Epithelial cell of proximal tubule (primary cell): ENCODE measurements at regions not wholly inside any gene's neighbourhood (a gene's known extent, or its start where the extent isn't known, plus 50 kb on each side); places are given as distances from the start of the nearest gene placed in this dataset.

ENCODE experiments used
- DNase-seq: peaks from one replicate; pipeline ENCODE4 v3.0.0-alpha.2; 2011; ENCODE audit warnings: low read depth
- H3K4me3 ChIP-seq: 2 replicates; pipeline ENCODE4 v1.5.1; 2011; ENCODE audit warnings: low read depth, mild to moderate bottlenecking, low read length
- TF ChIP-seq, protein P1 (sequence below): conservative IDR thresholded peaks from 2 replicates; pipeline ENCODE4 v1.5.1; 2012; ENCODE audit warnings: low read depth, mild to moderate bottlenecking, low read length

DNA sequence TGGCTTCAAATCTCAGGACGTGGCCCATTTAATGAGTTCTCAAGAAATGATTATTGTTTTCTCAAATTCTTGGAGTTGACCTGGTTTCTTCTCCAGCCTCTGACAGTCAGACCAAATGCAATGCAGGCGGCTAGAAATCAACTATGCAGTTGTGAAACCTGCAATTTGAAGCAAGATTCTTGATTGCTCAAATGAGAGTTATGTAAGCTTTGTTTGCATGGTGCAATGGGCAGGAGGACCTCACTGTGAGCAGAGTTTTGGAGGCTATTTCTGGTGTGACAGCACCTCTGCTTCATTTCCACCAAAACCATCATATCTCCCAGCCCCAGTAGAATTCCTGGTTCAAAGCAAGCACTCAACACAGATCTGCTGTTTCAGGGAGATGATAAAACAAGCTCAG is 500.0 kb upstream of the KLF4 start:
- TF ChIP-seq, protein P1, sequence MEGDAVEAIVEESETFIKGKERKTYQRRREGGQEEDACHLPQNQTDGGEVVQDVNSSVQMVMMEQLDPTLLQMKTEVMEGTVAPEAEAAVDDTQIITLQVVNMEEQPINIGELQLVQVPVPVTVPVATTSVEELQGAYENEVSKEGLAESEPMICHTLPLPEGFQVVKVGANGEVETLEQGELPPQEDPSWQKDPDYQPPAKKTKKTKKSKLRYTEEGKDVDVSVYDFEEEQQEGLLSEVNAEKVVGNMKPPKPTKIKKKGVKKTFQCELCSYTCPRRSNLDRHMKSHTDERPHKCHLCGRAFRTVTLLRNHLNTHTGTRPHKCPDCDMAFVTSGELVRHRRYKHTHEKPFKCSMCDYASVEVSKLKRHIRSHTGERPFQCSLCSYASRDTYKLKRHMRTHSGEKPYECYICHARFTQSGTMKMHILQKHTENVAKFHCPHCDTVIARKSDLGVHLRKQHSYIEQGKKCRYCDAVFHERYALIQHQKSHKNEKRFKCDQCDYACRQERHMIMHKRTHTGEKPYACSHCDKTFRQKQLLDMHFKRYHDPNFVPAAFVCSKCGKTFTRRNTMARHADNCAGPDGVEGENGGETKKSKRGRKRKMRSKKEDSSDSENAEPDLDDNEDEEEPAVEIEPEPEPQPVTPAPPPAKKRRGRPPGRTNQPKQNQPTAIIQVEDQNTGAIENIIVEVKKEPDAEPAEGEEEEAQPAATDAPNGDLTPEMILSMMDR, result no peak
- H3K4me3 ChIP-seq, result no peak overlapping the region
- no peak for DNase-seq

DNA sequence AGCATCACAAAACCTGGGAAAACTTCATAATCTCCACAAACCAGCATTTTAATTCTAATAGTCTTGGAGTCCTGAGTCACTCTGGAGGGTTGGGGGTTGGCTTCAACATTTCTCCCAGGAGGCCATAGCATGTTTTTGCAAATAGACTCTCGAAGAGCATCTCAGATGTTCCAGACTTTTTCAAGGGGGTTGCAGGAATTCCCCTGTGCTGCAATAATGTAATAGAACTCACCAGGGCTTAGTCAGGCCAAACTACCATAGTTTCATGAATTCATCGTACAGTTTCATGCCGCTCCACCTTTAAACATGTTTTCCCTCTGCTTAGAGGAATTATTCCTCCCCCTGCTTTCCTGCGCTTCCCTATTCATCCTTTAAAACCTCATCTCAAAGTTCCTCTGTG is 499.5 kb upstream of the KLF4 start:
- TF ChIP-seq, protein P1, result no peak
- no peak for DNase-seq
- no peak overlapping the region for H3K4me3 ChIP-seq

DNA sequence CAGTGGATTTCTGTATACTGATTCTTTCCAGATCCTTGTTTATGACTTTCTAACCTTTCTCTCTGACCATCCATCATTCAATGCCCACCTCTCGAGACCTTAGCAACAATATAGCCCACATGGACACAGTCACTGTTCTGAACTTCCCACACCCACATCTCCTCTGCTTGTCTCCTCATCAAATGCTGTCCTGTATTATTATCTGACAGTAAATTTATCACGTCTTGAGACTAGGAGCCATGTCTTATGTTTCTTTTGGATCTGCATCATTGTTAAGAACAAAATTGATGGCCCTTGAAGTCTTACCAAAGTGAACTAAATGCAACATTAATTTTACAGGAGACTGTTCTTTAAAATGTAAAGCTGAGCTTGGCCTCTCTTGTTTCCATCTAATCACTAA is 495.4 kb upstream of the KLF4 start:
- no peak overlapping the region for H3K4me3 ChIP-seq
- TF ChIP-seq, protein P1, result no peak
- no peak for DNase-seq

DNA sequence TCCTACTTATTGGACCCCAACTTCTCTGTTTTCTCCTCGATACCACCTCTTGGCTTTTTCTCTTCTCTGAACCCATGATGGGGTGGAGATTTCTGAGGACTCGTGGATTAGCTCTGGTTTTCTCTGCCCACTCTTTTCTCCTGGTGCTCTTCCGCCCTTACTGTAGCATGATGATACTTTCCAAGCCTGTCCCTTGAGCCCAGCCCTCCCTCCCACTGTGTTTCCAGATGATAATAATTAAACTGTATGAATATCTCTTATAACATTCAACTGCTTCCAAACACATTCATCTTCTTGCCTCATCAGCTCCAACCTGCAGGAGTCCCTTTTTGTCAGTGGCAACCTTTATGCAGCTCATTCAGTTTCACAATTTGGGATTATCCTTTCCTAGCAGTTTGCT is 494.2 kb upstream of the KLF4 start:
- TF ChIP-seq, protein P1, result no peak
- no peak for DNase-seq
- H3K4me3 ChIP-seq, result no peak overlapping the region

DNA sequence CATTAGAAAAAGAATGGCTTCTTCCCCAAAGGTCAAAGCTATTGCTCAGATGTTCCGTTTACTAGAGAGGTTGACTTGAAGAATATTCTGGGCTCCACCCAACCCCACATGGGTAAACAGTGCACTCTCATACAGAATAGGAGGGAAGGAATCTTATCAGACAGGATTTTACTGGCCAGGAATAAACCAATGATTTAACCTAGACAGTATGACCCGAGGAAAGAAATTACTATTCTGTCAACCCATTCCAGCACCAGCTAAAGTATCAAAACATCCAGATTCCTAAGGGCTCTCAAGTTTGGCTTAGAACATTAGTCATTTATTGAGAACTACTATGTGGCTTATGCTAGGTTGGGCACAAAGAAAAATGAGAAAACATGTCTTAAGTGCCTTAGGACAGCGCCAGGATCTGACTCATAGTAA is 493.6 kb upstream of the KLF4 start:
- no peak for DNase-seq
- no peak overlapping the region for H3K4me3 ChIP-seq
- TF ChIP-seq, protein P1, result no peak

DNA sequence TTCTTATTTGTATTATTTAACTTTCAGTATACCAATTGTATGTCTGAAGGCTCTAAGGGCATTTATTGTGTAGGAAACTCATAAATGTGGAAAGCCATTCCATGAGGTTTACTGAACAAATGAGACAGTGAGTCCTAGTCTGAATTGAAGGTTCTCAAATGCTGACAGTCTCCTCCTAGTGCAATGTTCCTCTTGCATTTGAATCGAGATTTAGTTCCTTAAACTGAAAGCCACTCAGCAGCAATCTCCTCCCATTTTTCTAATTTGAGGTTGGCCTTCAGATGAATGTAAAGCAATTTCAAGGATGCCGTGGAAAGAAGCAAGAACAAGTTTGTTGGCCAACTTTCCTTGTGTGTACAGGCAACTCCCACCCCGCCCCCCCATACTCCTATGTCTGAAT is 493.2 kb upstream of the KLF4 start:
- no peak overlapping the region for H3K4me3 ChIP-seq
- no peak for DNase-seq
- TF ChIP-seq, protein P1, result no peak

DNA sequence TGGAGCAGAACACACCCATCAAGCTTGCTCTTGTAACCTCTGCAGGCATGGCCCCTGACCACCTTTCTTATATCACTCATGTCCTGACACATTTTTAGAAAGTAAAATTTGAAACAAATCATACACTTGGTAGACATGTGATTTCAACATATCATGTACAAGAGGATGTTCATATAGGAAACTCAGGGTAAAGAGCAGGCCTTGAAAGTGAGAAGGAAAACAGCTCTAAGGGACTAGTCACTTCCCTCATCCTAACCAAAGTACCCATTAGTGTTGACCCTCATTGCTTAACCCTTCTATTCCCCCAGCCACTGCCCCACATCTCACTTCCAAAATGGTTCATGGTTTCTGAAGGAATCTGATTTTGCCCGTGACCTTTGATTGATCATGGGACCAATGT is 492.4 kb upstream of the KLF4 start:
- TF ChIP-seq, protein P1, result no peak
- no peak overlapping the region for H3K4me3 ChIP-seq
- DNase-seq, result no peak
